ENCODE measurements at regions not wholly inside any gene's neighbourhood (a gene's known extent, or its start where the extent isn't known, plus 50 kb on each side); places are given as distances from the start of the nearest gene placed in this dataset.

DNA sequence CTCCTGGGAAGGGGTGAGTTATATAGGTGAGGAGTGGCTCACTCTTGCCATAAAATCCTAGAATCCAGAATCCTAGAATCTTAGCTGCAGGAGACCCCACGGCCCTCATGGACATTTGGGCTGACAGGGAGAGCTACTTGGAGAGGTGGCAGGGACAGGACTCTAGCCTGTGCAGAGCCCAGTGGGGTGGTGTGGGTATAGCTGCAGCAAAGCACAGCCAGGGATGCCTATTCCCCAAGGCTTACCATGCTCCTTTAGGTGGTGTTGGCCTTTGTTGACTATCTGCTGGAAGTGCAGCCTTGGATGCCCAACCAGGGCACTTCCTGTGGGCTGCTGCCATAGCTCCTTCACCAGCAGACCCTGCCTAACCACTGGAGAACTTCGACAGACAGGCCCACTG, 70.0 kb upstream of the PTPN3 start:
- no peak for FAIRE-seq
- Histone ChIP-seq H3K79me2 (ENCODE audit: control insufficient read depth, insufficient read depth, low read length) (no peaks in the 10 kb centered on the region), H3K4me3 (replicated peaks in 1 of 3; ENCODE audit: insufficient read depth in 1 of 3, low read depth in 1 of 3, low read length in 3 of 3) (no peak overlapping the region), H3K36me3 (ENCODE audit: control insufficient read depth in 2 of 2, extremely low read depth in 1 of 2, insufficient read depth in 2 of 2, low read length in 2 of 2) (no peaks in the 10 kb centered on the region), H3K4me2 (ENCODE audit: insufficient read depth, low read length) (no peak overlapping the region), H3K27ac (ENCODE audit: insufficient read depth, low read depth, low read length) (no peak overlapping the region), H3K9ac (replicated peaks; ENCODE audit: extremely low read depth, insufficient read depth, low read length) (no peak overlapping the region), H3K9me3 (replicated peaks; ENCODE audit: control insufficient read depth, insufficient read depth, low read length) (no peaks in the 10 kb centered on the region), H2AFZ (ENCODE audit: low read depth, low read length) (no peak overlapping the region), H3K9me1 (replicated peaks; ENCODE audit: control insufficient read depth, extremely low read depth, insufficient read depth, low read length) (no peaks in the 10 kb centered on the region), H4K20me1 (replicated peaks; ENCODE audit: control insufficient read depth, extremely low read depth, insufficient read depth, low read length) (no peaks in the 10 kb centered on the region), H3K4me1 (ENCODE audit: control insufficient read depth, extremely low read depth, insufficient read depth, low read length) (no peaks in the 10 kb centered on the region), H3K27me3 (ENCODE audit: control insufficient read depth in 2 of 2, insufficient read depth in 2 of 2, low read length in 2 of 2) (no peaks in the 10 kb centered on the region)
- POLR2A ChIA-PET: no interaction called here
- BruUV-seq (replicated peaks): no TSS peak
- DNase-seq (ENCODE audit: low read depth, low spot score): no peak
- CTCF ChIA-PET: no interaction called here
- dilution Hi-C loops (cut with MboI; ENCODE audit: extremely low pct_ligation_motif_present, low sequenced_read_pairs): no loop called here
- intact Hi-C loops (cut with micrococcal nuclease): no loop called here
- TF ChIP-seq, protein P1, sequence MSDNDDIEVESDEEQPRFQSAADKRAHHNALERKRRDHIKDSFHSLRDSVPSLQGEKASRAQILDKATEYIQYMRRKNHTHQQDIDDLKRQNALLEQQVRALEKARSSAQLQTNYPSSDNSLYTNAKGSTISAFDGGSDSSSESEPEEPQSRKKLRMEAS (IDR thresholded peaks at IDR 0.05; ENCODE audit: insufficient read depth, insufficient read length): no peak
- TF ChIP-seq FOS (IDR thresholded peaks at IDR 0.05; ENCODE audit: borderline replicate concordance, insufficient read depth, low read length) (no peak), POLR2A (IDR thresholded peaks at IDR 0.05; ENCODE audit: low read depth, low read length) (no peak), GATA2 (IDR thresholded peaks at IDR 0.05; ENCODE audit: insufficient read depth, insufficient read length, low read depth, low read length) (no peak), EZH2 (IDR thresholded peaks at IDR 0.05; ENCODE audit: borderline replicate concordance, low read depth, low read length, severe bottlenecking) (no peak), POLR2AphosphoS5 (IDR thresholded peaks at IDR 0.05; ENCODE audit: insufficient read depth, low read depth, low read length) (no peak), JUN (IDR thresholded peaks at IDR 0.05; ENCODE audit: borderline replicate concordance, insufficient read depth, insufficient read length, low read depth) (no peak), MYC (IDR thresholded peaks at IDR 0.05; ENCODE audit: low read depth, low read length) (no peak)
- TF ChIP-seq, protein P2, sequence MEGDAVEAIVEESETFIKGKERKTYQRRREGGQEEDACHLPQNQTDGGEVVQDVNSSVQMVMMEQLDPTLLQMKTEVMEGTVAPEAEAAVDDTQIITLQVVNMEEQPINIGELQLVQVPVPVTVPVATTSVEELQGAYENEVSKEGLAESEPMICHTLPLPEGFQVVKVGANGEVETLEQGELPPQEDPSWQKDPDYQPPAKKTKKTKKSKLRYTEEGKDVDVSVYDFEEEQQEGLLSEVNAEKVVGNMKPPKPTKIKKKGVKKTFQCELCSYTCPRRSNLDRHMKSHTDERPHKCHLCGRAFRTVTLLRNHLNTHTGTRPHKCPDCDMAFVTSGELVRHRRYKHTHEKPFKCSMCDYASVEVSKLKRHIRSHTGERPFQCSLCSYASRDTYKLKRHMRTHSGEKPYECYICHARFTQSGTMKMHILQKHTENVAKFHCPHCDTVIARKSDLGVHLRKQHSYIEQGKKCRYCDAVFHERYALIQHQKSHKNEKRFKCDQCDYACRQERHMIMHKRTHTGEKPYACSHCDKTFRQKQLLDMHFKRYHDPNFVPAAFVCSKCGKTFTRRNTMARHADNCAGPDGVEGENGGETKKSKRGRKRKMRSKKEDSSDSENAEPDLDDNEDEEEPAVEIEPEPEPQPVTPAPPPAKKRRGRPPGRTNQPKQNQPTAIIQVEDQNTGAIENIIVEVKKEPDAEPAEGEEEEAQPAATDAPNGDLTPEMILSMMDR (IDR thresholded peaks at IDR 0.05; ENCODE audit: extremely low read depth in 1 of 2, insufficient read depth in 1 of 2, low read depth in 1 of 2, low read length in 2 of 2): no peak

Data from endothelial cell of umbilical vein (primary cell).